Stimulated activated effector memory CD8-positive, alpha-beta T cell treated with anti-CD3 and anti-CD28 coated beads, Interleukin-12 subunit alpha, Interleukin-12 subunit beta, amount 100 ng/mL, for 72 hours (primary cell): ENCODE measurements at regions not wholly inside any gene's neighbourhood (a gene's known extent, or its start where the extent isn't known, plus 50 kb on each side); places are given as distances from the start of the nearest gene placed in this dataset.

Experiments
- ATAC-seq: fragments of 150-1000 bp; cut with Tn5 transposase; 2 replicates; pipeline ENCODE4 v1.10.0; 2021
- DNase-seq, 2 donors: peaks; one replicate each; pipeline ENCODE4 v3.0.0; 2021 to 2022; ENCODE audit warnings: low spot score in 2 of 2
- H3K27ac Mint-ChIP-seq: one replicate; pipeline ENCODE4 v1.8.0; 2022; ENCODE audit warnings: mild to moderate bottlenecking, mixed read lengths
- H3K36me3 Mint-ChIP-seq: one replicate; pipeline ENCODE4 v1.8.0; 2022; ENCODE audit warnings: mild to moderate bottlenecking, mixed read lengths
- H3K4me1 Mint-ChIP-seq: one replicate; pipeline ENCODE4 v1.8.0; 2022; ENCODE audit warnings: mixed read lengths
- H3K4me3 Mint-ChIP-seq: one replicate; pipeline ENCODE4 v1.8.0; 2022; ENCODE audit warnings: mild to moderate bottlenecking, mixed read lengths
- H3K9me3 Mint-ChIP-seq: one replicate; pipeline ENCODE4 v1.8.0; 2022; ENCODE audit warnings: mixed read lengths

- no peak overlapping the region for H3K4me3 Mint-ChIP-seq
- no peak overlapping the region for H3K27ac Mint-ChIP-seq
Measured at GRCh38 chr5:93273176-93273575, 307.8 kb downstream of the NR2F1-AS1 start.

GRCh38 chr5:93272108-93272507 is 308.9 kb downstream of the NR2F1-AS1 start:
- DNase-seq (no peak), ATAC-seq (no peak)
- H3K36me3 Mint-ChIP-seq: no peaks in the 10 kb centered on the region
- no peaks in the 10 kb centered on the region for H3K4me1 Mint-ChIP-seq
- H3K9me3 Mint-ChIP-seq: peaks cover 4% of the 10 kb centered on the region
- H3K27ac Mint-ChIP-seq: no peak overlapping the region
- no peak overlapping the region for H3K4me3 Mint-ChIP-seq

More at GRCh38 chr5:93273176-93273575, 307.8 kb downstream of the NR2F1-AS1 start:
- DNase-seq (no peak), ATAC-seq (peak; percentile 32)
- Mint-ChIP-seq H3K4me1 (no peaks in the 10 kb centered on the region), H3K36me3 (no peaks in the 10 kb centered on the region), H3K9me3 (peaks cover 4% of the 10 kb centered on the region)

GRCh38 chr5:93267736-93268135 is 313.3 kb downstream of the NR2F1-AS1 start:
- no peak for DNase-seq
- H3K9me3 Mint-ChIP-seq: peaks cover 4% of the 10 kb centered on the region

GRCh38 chr5:93267276-93267675 is 313.7 kb downstream of the NR2F1-AS1 start:
- no peaks in the 10 kb centered on the region for H3K36me3 Mint-ChIP-seq
- no peak for ATAC-seq
- no peak overlapping the region for H3K27ac Mint-ChIP-seq
- DNase-seq: no peak
- no peak overlapping the region for H3K4me3 Mint-ChIP-seq
- H3K4me1 Mint-ChIP-seq: no peaks in the 10 kb centered on the region
- H3K9me3 Mint-ChIP-seq: peaks cover 4% of the 10 kb centered on the region

More at GRCh38 chr5:93267736-93268135, 313.3 kb downstream of the NR2F1-AS1 start:
- Mint-ChIP-seq H3K4me1 (no peaks in the 10 kb centered on the region), H3K27ac (no peak overlapping the region), H3K4me3 (no peak overlapping the region), H3K36me3 (no peaks in the 10 kb centered on the region)
- peak; percentile 19 for ATAC-seq

GRCh38 chr5:93257616-93258015 is 323.4 kb downstream of the NR2F1-AS1 start:
- DNase-seq (no peak), ATAC-seq (no peak)
- Mint-ChIP-seq H3K36me3 (no peaks in the 10 kb centered on the region), H3K4me1 (no peaks in the 10 kb centered on the region), H3K9me3 (peaks cover 2% of the 10 kb centered on the region), H3K27ac (no peak overlapping the region), H3K4me3 (no peak overlapping the region)

- H3K36me3 Mint-ChIP-seq: no peaks in the 10 kb centered on the region
- no peaks in the 10 kb centered on the region for H3K4me1 Mint-ChIP-seq
- H3K4me3 Mint-ChIP-seq: no peak overlapping the region
- H3K9me3 Mint-ChIP-seq: peaks cover 2% of the 10 kb centered on the region
- no peak for ATAC-seq
- DNase-seq: no peak
- H3K27ac Mint-ChIP-seq: no peak overlapping the region
Measured at GRCh38 chr5:93255796-93256195, 325.2 kb downstream of the NR2F1-AS1 start.

GRCh38 chr5:93252165-93252564 is 328.9 kb downstream of the NR2F1-AS1 start:
- no peak for ATAC-seq
- Mint-ChIP-seq H3K9me3 (no peaks in the 10 kb centered on the region), H3K27ac (no peak overlapping the region), H3K36me3 (no peaks in the 10 kb centered on the region), H3K4me1 (no peaks in the 10 kb centered on the region), H3K4me3 (no peak overlapping the region)
- no peak for DNase-seq

- H3K9me3 Mint-ChIP-seq: no peaks in the 10 kb centered on the region
- no peak overlapping the region for H3K27ac Mint-ChIP-seq
- H3K36me3 Mint-ChIP-seq: no peaks in the 10 kb centered on the region
- ATAC-seq (no peak), DNase-seq (no peak)
- no peaks in the 10 kb centered on the region for H3K4me1 Mint-ChIP-seq
- H3K4me3 Mint-ChIP-seq: no peak overlapping the region
Measured at GRCh38 chr5:93251347-93251746, 329.7 kb downstream of the NR2F1-AS1 start.

GRCh38 chr5:93250424-93250823 is 330.6 kb downstream of the NR2F1-AS1 start:
- no peaks in the 10 kb centered on the region for H3K36me3 Mint-ChIP-seq
- H3K4me1 Mint-ChIP-seq: no peaks in the 10 kb centered on the region
- H3K9me3 Mint-ChIP-seq: no peaks in the 10 kb centered on the region
- DNase-seq (no peak), ATAC-seq (no peak)
- no peak overlapping the region for H3K27ac Mint-ChIP-seq
- H3K4me3 Mint-ChIP-seq: no peak overlapping the region

GRCh38 chr5:93249651-93250289 is 331.2 kb downstream of the NR2F1-AS1 start:
- H3K9me3 Mint-ChIP-seq: no peaks in the 10 kb centered on the region
- H3K4me1 Mint-ChIP-seq: no peaks in the 10 kb centered on the region
- ATAC-seq (no peak), DNase-seq (no peak)
- no peak overlapping the region for H3K27ac Mint-ChIP-seq
- H3K4me3 Mint-ChIP-seq: no peak overlapping the region
- no peaks in the 10 kb centered on the region for H3K36me3 Mint-ChIP-seq

- DNase-seq: no peak
- Mint-ChIP-seq H3K27ac (no peak overlapping the region), H3K4me1 (no peaks in the 10 kb centered on the region), H3K9me3 (no peaks in the 10 kb centered on the region), H3K36me3 (no peaks in the 10 kb centered on the region), H3K4me3 (no peak overlapping the region)
- no peak for ATAC-seq
Measured at GRCh38 chr5:93247105-93247504, 333.9 kb downstream of the NR2F1-AS1 start.

GRCh38 chr5:93246090-93246855 is 334.7 kb downstream of the NR2F1-AS1 start:
- no peak for ATAC-seq
- no peak for DNase-seq
- no peaks in the 10 kb centered on the region for H3K4me1 Mint-ChIP-seq

GRCh38 chr5:93245226-93245625 is 335.8 kb downstream of the NR2F1-AS1 start:
- H3K36me3 Mint-ChIP-seq: no peaks in the 10 kb centered on the region
- no peak overlapping the region for H3K27ac Mint-ChIP-seq
- ATAC-seq (no peak), DNase-seq (no peak)
- H3K4me1 Mint-ChIP-seq: no peaks in the 10 kb centered on the region
- H3K4me3 Mint-ChIP-seq: no peak overlapping the region
- H3K9me3 Mint-ChIP-seq: no peaks in the 10 kb centered on the region

More at GRCh38 chr5:93246090-93246855, 334.7 kb downstream of the NR2F1-AS1 start:
- no peaks in the 10 kb centered on the region for H3K36me3 Mint-ChIP-seq
- no peak overlapping the region for H3K27ac Mint-ChIP-seq
- H3K4me3 Mint-ChIP-seq: no peak overlapping the region
- H3K9me3 Mint-ChIP-seq: no peaks in the 10 kb centered on the region

GRCh38 chr5:93243481-93243880 is 337.5 kb downstream of the NR2F1-AS1 start:
- DNase-seq: no peak
- peaks cover 6% of the 10 kb centered on the region for H3K9me3 Mint-ChIP-seq
- no peak overlapping the region for H3K27ac Mint-ChIP-seq
- no peak overlapping the region for H3K4me3 Mint-ChIP-seq
- H3K4me1 Mint-ChIP-seq: no peaks in the 10 kb centered on the region
- H3K36me3 Mint-ChIP-seq: no peaks in the 10 kb centered on the region
- no peak for ATAC-seq

- H3K36me3 Mint-ChIP-seq: no peaks in the 10 kb centered on the region
- no peaks in the 10 kb centered on the region for H3K4me1 Mint-ChIP-seq
- ATAC-seq: no peak
Measured at GRCh38 chr5:93240228-93240834, 340.7 kb downstream of the NR2F1-AS1 start.

More at GRCh38 chr5:93240228-93240834, 340.7 kb downstream of the NR2F1-AS1 start:
- no peak overlapping the region for H3K27ac Mint-ChIP-seq
- H3K9me3 Mint-ChIP-seq: peaks cover 8% of the 10 kb centered on the region
- H3K4me3 Mint-ChIP-seq: no peak overlapping the region
- no peak for DNase-seq
